Vagina (tissue), 2 donors: ENCODE measurements at regions not wholly inside any gene's neighbourhood (a gene's known extent, or its start where the extent isn't known, plus 50 kb on each side); places are given as distances from the start of the nearest gene placed in this dataset.

Experiments used
- DNase-seq, 2 donors: peaks; one replicate each; pipeline ENCODE4 v3.0.0-alpha.2; 2017; ENCODE audit errors: extremely low spot score in 2 of 2
- H3K27ac ChIP-seq: fragments of 200-600 bp; sonication (generic); one replicate; pipeline ENCODE4 v1.5.1; 2019
- H3K27me3 ChIP-seq: fragments of 200-600 bp; sonication (generic); one replicate; pipeline ENCODE4 v1.5.1; 2019
- H3K36me3 ChIP-seq, 2 donors: fragments of 200-600 bp; sonication (generic); one replicate each; pipeline ENCODE4 v1.5.1; 2017 to 2019
- H3K4me1 ChIP-seq: fragments of 200-600 bp; sonication (generic); one replicate; pipeline ENCODE4 v1.5.1; 2019
- H3K4me3 ChIP-seq, 2 donors: fragments of 200-600 bp; sonication (generic); 1 replicate in 1 of 2; 2 replicates in 1 of 2; pipeline ENCODE4 v1.5.1; 2016 to 2019
- H3K9me3 ChIP-seq: fragments of 200-600 bp; sonication (generic); one replicate; pipeline ENCODE4 v1.5.1; 2019
- POLR2A ChIP-seq, 2 donors: fragments of 450-650 bp; IDR thresholded peaks; one replicate each; pipeline ENCODE4 v1.6.1; 2017; ENCODE audit warnings: antibody characterized with exemption in 2 of 2, mild to moderate bottlenecking in 2 of 2, moderate library complexity in 2 of 2
- POLR2AphosphoS5 ChIP-seq, 2 donors: sonication (generic); formaldehyde crosslinking; IDR thresholded peaks; one replicate each; pipeline ENCODE4 v1.9.0; 2017; ENCODE audit warnings: antibody characterized with exemption in 2 of 2, mild to moderate bottlenecking in 2 of 2, low read depth in 1 of 2; ENCODE audit not compliant: insufficient read depth in 1 of 2
- intact Hi-C: fragments of 100-400 bp; cut with DNase I; formaldehyde crosslinking; loops from one replicate; pipeline ENCODE4 v1.15.1; 2023
- TF ChIP-seq, protein P1 (sequence below), 3 experiments: fragments of 450-650 bp in 2 of 3; fragments of 200-600 bp in 1 of 3; sonication (generic) in 1 of 3; IDR thresholded peaks; one replicate each; pipeline ENCODE4 v1.5.1; 2017 to 2019; ENCODE audit warnings: antibody characterized with exemption in 3 of 3, mild to moderate bottlenecking in 2 of 3, moderate library complexity in 2 of 3

DNA sequence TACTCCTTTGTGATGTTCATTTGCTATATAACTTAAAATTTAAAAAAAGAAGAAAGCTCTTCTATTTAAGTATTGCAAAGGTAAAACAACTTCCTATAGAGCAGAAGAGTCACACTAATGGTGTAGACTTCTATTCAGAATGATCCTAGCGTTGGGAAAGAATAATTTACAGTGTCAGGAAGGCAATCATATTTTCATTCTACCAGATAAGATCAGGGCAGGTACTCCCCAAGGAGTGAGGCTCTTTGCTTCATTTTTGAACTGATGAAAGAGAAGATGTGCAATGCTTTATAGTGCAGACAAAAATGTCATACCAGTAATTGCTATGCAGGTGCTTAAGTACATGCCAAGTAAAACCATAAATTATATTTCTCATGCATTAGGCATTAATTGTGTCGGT lies 1193.0 kb downstream of the PCDH9 start:
- H3K27ac ChIP-seq, result no peak overlapping the region
- H3K4me1 ChIP-seq, result no peaks in the 10 kb centered on the region
- intact Hi-C loops, result no loop called here
- DNase-seq, result no peak
- H3K4me3 ChIP-seq, result no peak overlapping the region
- H3K27me3 ChIP-seq, result no peaks in the 10 kb centered on the region
- H3K9me3 ChIP-seq, result no peaks in the 10 kb centered on the region
- TF ChIP-seq POLR2A (IDR thresholded peaks at IDR 0.05), result no peak
- TF ChIP-seq POLR2AphosphoS5 (IDR thresholded peaks at IDR 0.05; ENCODE audit: insufficient read depth in 1 of 2, low read depth in 1 of 2), result no peak
- TF ChIP-seq, protein P1, sequence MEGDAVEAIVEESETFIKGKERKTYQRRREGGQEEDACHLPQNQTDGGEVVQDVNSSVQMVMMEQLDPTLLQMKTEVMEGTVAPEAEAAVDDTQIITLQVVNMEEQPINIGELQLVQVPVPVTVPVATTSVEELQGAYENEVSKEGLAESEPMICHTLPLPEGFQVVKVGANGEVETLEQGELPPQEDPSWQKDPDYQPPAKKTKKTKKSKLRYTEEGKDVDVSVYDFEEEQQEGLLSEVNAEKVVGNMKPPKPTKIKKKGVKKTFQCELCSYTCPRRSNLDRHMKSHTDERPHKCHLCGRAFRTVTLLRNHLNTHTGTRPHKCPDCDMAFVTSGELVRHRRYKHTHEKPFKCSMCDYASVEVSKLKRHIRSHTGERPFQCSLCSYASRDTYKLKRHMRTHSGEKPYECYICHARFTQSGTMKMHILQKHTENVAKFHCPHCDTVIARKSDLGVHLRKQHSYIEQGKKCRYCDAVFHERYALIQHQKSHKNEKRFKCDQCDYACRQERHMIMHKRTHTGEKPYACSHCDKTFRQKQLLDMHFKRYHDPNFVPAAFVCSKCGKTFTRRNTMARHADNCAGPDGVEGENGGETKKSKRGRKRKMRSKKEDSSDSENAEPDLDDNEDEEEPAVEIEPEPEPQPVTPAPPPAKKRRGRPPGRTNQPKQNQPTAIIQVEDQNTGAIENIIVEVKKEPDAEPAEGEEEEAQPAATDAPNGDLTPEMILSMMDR (IDR thresholded peaks at IDR 0.05), result no peak
- H3K36me3 ChIP-seq, result no peaks in the 10 kb centered on the region

- H3K27me3 ChIP-seq, result no peaks in the 10 kb centered on the region
Observed at GRCh38 chr13:66036636-66037035, 1193.5 kb downstream of the PCDH9 start.

DNA sequence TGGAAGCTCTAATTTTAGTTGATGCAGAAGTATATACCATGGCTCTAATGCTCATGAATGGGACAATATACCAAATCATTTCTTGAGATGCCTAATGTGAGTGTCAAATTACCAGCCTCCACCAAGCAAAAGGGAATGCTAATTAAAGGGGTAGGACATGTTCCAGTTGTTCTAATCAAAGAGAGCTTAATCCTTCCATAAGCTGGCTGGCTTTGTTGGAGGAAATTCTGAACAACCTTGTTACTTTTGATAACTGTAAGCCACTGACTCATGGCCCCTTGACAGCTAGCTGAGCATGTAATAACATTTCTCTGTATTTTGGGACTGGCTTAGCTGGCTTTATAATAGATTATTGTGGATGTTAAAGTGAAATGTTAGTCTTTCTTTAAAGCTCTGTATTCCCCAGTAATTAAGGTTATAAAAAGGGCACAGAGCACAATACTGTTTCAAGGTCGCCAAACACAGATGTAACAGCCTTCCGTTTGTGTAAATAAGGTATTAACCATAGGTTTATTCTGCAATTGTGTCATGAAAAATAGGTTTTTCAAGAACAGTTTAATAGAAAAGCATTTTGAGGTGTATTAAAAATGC lies 1194.0 kb downstream of the PCDH9 start:
- intact Hi-C loops, result no loop called here
- no peaks in the 10 kb centered on the region for H3K36me3 ChIP-seq
- DNase-seq, result no peak

More at GRCh38 chr13:66036636-66037035, 1193.5 kb downstream of the PCDH9 start:
- no peak overlapping the region for H3K4me3 ChIP-seq
- TF ChIP-seq POLR2AphosphoS5 (IDR thresholded peaks at IDR 0.05; ENCODE audit: insufficient read depth in 1 of 2, low read depth in 1 of 2), result no peak
- TF ChIP-seq POLR2A (IDR thresholded peaks at IDR 0.05), result no peak
- TF ChIP-seq, protein P1 (IDR thresholded peaks at IDR 0.05), result no peak
- DNase-seq, result no peak
- no peak overlapping the region for H3K27ac ChIP-seq
- no peaks in the 10 kb centered on the region for H3K36me3 ChIP-seq
- no peaks in the 10 kb centered on the region for H3K9me3 ChIP-seq
- intact Hi-C loops, result no loop called here
- H3K4me1 ChIP-seq, result no peaks in the 10 kb centered on the region

DNA sequence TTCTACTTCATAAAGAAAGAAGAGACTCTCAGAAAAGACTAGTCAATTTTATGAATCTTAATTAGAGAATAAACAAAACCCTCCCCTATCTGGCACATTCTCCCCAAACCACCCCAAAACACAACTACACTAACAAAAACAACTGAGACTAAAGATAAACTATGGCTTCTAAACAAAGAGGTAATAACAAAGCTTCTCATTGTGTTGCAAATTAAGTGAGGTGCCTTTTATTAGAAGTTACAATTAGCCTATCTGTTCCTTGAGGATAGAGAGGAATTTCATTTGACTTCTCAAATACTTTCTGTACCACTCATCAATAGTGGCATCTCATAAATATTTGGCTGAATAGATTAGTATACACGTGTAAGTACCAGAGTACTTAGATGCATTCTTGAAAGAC lies 1196.2 kb downstream of the PCDH9 start:
- TF ChIP-seq POLR2AphosphoS5 (IDR thresholded peaks at IDR 0.05; ENCODE audit: insufficient read depth in 1 of 2, low read depth in 1 of 2), result no peak
- no peak for TF ChIP-seq POLR2A (IDR thresholded peaks at IDR 0.05)
- TF ChIP-seq, protein P1 (IDR thresholded peaks at IDR 0.05), result no peak
- intact Hi-C loops, result no loop called here
- Histone ChIP-seq H3K36me3 (no peaks in the 10 kb centered on the region), H3K27ac (no peak overlapping the region), H3K4me3 (no peak overlapping the region), H3K27me3 (no peaks in the 10 kb centered on the region), H3K9me3 (no peaks in the 10 kb centered on the region), H3K4me1 (no peaks in the 10 kb centered on the region)
- no peak for DNase-seq

More for the DNA sequence above, 1194.0 kb downstream of the PCDH9 start:
- H3K4me1 ChIP-seq, result no peaks in the 10 kb centered on the region
- H3K27me3 ChIP-seq, result no peaks in the 10 kb centered on the region
- H3K9me3 ChIP-seq, result no peaks in the 10 kb centered on the region
- TF ChIP-seq, protein P1 (IDR thresholded peaks at IDR 0.05), result no peak
- TF ChIP-seq POLR2AphosphoS5 (IDR thresholded peaks at IDR 0.05; ENCODE audit: insufficient read depth in 1 of 2, low read depth in 1 of 2) (no peak), POLR2A (IDR thresholded peaks at IDR 0.05) (no peak)
- no peak overlapping the region for H3K27ac ChIP-seq
- no peak overlapping the region for H3K4me3 ChIP-seq

GRCh38 chr13:66021846-66022245 lies 1208.3 kb downstream of the PCDH9 start:
- intact Hi-C loops, result no loop called here
- TF ChIP-seq POLR2A (IDR thresholded peaks at IDR 0.05), result no peak
- no peak for TF ChIP-seq POLR2AphosphoS5 (IDR thresholded peaks at IDR 0.05; ENCODE audit: insufficient read depth in 1 of 2, low read depth in 1 of 2)
- TF ChIP-seq, protein P1 (IDR thresholded peaks at IDR 0.05), result no peak

More at GRCh38 chr13:66021846-66022245, 1208.3 kb downstream of the PCDH9 start:
- Histone ChIP-seq H3K9me3 (no peaks in the 10 kb centered on the region), H3K27me3 (no peaks in the 10 kb centered on the region), H3K4me3 (no peak overlapping the region), H3K27ac (no peak overlapping the region), H3K4me1 (no peaks in the 10 kb centered on the region), H3K36me3 (no peaks in the 10 kb centered on the region)
- no peak for DNase-seq
